GM23248 (cell line): ENCODE measurements at regions not wholly inside any gene's neighbourhood (a gene's known extent, or its start where the extent isn't known, plus 50 kb on each side); places are given as distances from the start of the nearest gene placed in this dataset.

ENCODE experiments used
- EZH2 ChIP-seq: fragments of 200-600 bp; sonication (generic); IDR thresholded peaks from 2 replicates; pipeline ENCODE4 v1.6.1; 2018; ENCODE audit warnings: antibody characterized with exemption, mild to moderate bottlenecking; ENCODE audit not compliant: insufficient read depth, poor library complexity, severe bottlenecking
- EZH2phosphoT487 ChIP-seq: fragments of 200-600 bp; sonication (generic); IDR thresholded peaks from 2 replicates; pipeline ENCODE4 v1.6.1; 2018; ENCODE audit warnings: antibody characterized with exemption, moderate library complexity, mild to moderate bottlenecking, low read depth; ENCODE audit not compliant: insufficient read depth

DNA sequence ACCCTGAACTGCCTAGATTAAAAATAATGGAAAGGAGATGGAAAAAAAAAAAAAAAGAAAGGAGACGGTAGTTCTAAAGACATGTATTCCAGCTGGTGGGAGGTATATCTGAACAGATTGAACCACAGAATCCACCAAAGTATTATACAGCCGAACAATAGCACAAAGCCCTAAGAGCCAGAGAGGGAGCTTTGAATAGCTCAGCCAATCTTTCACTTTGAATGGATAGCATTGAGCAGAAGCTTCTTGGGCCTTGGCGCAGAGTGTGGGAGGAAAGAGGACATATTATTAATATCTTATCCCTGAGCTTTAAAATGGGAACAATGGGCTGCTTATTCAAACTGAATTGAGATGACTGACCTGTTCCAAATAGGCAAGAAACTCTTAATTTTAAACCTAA is 147.8 kb upstream of the PAQR3 start:
- no peak for TF ChIP-seq EZH2
- TF ChIP-seq EZH2phosphoT487: no peak
